Panc1 (cell line): ENCODE measurements at regions not wholly inside any gene's neighbourhood (a gene's known extent, or its start where the extent isn't known, plus 50 kb on each side); places are given as distances from the start of the nearest gene placed in this dataset.
"Not testable (repeated sequence)": the region's sequence is repeated elsewhere in the genome, so short reads cannot be mapped to it uniquely, and the experiment has no call there.

Experiments used
- ATAC-seq: fragments of 200-7000 bp; cut with Tn5 transposase; 2 replicates; pipeline ENCODE4 v1.9.1; 2020; ENCODE audit warnings: mild to moderate bottlenecking, moderate library complexity
- BruUV-seq: library from RNA; stranded (reverse); fragments of 400-500 nt; replicated peaks from 2 replicates; lab custom pipeline; 2021; lab: Mats Ljungman, UMichigan
- CTCF ChIA-PET: fragments of 300-600 bp; sonication (Branson Sonifier 250); formaldehyde crosslinking; loops from one replicate; lab custom pipeline; 2022; ENCODE audit warnings: antibody characterized with exemption; lab: Charles Lee
- POLR2A ChIA-PET: fragments of 300-600 bp; sonication (Branson Sonifier 250); formaldehyde crosslinking; loops from one replicate; lab custom pipeline; 2022; ENCODE audit warnings: antibody characterized with exemption; lab: Charles Lee
- DNase-seq: peaks from one replicate; pipeline ENCODE4 v3.0.0-alpha.2; 2010; ENCODE audit warnings: low read depth, low spot score
- H3K27ac ChIP-seq: 2 replicates; pipeline ENCODE4 v1.5.1; 2011; ENCODE audit warnings: mild to moderate bottlenecking, low read length, inconsistent platforms
- H3K27me3 ChIP-seq: fragments of 200-500 bp; sonication (Bioruptor generic); 2 replicates; pipeline ENCODE4 v1.6.0; 2014; ENCODE audit warnings: low read length, inconsistent platforms; ENCODE audit not compliant: control insufficient read depth, insufficient read depth
- H3K36me3 ChIP-seq: fragments of 200-500 bp; sonication (Bioruptor generic); 2 replicates; pipeline ENCODE4 v1.5.1; 2014; ENCODE audit warnings: inconsistent platforms, mild to moderate bottlenecking, low read length, moderate library complexity; ENCODE audit not compliant: control insufficient read depth, insufficient read depth
- H3K4me1 ChIP-seq: 2 replicates; pipeline ENCODE4 v1.5.1; 2011; ENCODE audit warnings: inconsistent platforms, mild to moderate bottlenecking, low read length, moderate library complexity; ENCODE audit not compliant: control insufficient read depth, insufficient read depth
- H3K4me3 ChIP-seq, 2 experiments: 2 replicates each; pipeline ENCODE4 v1.5.1; 2011 to 2012; ENCODE audit warnings: low read depth in 2 of 2, low read length in 2 of 2, mild to moderate bottlenecking in 2 of 2, inconsistent platforms in 1 of 2, moderate library complexity in 1 of 2
- H3K9me3 ChIP-seq: fragments of 200-500 bp; sonication (Bioruptor generic); 2 replicates; pipeline ENCODE4 v1.5.1; 2014; ENCODE audit warnings: low read depth, mild to moderate bottlenecking, inconsistent platforms, low read length, moderate library complexity; ENCODE audit not compliant: control insufficient read depth, insufficient read depth
- POLR2AphosphoS5 ChIP-seq: IDR thresholded peaks from 2 replicates; pipeline ENCODE4 v1.6.1; 2012; ENCODE audit warnings: mild to moderate bottlenecking, low read depth, low read length, moderate library complexity
- SIN3A ChIP-seq: IDR thresholded peaks from 2 replicates; pipeline ENCODE4 v1.6.1; 2012; ENCODE audit warnings: low read depth, mild to moderate bottlenecking, low read length, moderate library complexity, borderline replicate concordance; ENCODE audit not compliant: insufficient read depth
- TCF7L2 ChIP-seq: IDR thresholded peaks from 2 replicates; pipeline ENCODE4 v1.6.1; 2011; ENCODE audit warnings: mild to moderate bottlenecking, low read depth, low read length, inconsistent platforms
- in situ Hi-C: cut with HindIII; loops from 2 replicates; pipeline ENCODE4 v1.10.0; 2016; ENCODE audit warnings: low sequenced_read_pairs, low pct_unique_long_range_greater_than_20kb
- intact Hi-C: fragments of 100-400 bp; cut with micrococcal nuclease; formaldehyde crosslinking; loops from one replicate; pipeline ENCODE4 v1.10.0; 2022; ENCODE audit not compliant: unreplicated experiment
- TF ChIP-seq, protein P1 (sequence below), 2 experiments: IDR thresholded peaks; 2 replicates each; pipeline ENCODE4 v1.6.1; 2011 to 2012; ENCODE audit warnings: low read depth in 2 of 2, control low read depth in 1 of 2, low read length in 1 of 2, mild to moderate bottlenecking in 1 of 2, moderate library complexity in 1 of 2; ENCODE audit not compliant: insufficient read depth in 1 of 2
- TF ChIP-seq, protein P2 (sequence below): fragments of 450-650 bp; IDR thresholded peaks from 2 replicates; pipeline ENCODE4 v1.5.1; 2017; ENCODE audit warnings: mild to moderate bottlenecking

- CTCF ChIA-PET: interaction anchor here (0.6 kb wide), 1 partner anchor 16 kb away, joined by 5 read pairs; no protein-coding TSS in a partner anchor
- Histone ChIP-seq H3K27me3 (0 out of 2 replicates have a peak, but pooled peaks cover 2% of the 10 kb centered on the region), H3K36me3 (no peaks in the 10 kb centered on the region), H3K4me1 (no peaks in the 10 kb centered on the region; the same call in 1 of the 2 replicates), H3K27ac (no peak overlapping the region), H3K4me3 (no peak overlapping the region), H3K9me3 (no peaks in the 10 kb centered on the region)
- ATAC-seq (no peak), DNase-seq (no peak)
- in situ Hi-C loops (no loop called here), intact Hi-C loops (no loop called here)
- no TSS peak for BruUV-seq
- TF ChIP-seq, protein P1, sequence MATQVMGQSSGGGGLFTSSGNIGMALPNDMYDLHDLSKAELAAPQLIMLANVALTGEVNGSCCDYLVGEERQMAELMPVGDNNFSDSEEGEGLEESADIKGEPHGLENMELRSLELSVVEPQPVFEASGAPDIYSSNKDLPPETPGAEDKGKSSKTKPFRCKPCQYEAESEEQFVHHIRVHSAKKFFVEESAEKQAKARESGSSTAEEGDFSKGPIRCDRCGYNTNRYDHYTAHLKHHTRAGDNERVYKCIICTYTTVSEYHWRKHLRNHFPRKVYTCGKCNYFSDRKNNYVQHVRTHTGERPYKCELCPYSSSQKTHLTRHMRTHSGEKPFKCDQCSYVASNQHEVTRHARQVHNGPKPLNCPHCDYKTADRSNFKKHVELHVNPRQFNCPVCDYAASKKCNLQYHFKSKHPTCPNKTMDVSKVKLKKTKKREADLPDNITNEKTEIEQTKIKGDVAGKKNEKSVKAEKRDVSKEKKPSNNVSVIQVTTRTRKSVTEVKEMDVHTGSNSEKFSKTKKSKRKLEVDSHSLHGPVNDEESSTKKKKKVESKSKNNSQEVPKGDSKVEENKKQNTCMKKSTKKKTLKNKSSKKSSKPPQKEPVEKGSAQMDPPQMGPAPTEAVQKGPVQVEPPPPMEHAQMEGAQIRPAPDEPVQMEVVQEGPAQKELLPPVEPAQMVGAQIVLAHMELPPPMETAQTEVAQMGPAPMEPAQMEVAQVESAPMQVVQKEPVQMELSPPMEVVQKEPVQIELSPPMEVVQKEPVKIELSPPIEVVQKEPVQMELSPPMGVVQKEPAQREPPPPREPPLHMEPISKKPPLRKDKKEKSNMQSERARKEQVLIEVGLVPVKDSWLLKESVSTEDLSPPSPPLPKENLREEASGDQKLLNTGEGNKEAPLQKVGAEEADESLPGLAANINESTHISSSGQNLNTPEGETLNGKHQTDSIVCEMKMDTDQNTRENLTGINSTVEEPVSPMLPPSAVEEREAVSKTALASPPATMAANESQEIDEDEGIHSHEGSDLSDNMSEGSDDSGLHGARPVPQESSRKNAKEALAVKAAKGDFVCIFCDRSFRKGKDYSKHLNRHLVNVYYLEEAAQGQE (IDR thresholded peaks at IDR 0.05; ENCODE audit: insufficient read depth in 1 of 2, low read depth in 2 of 2, low read length in 1 of 2): no peak
- TF ChIP-seq SIN3A: no peak
- TF ChIP-seq POLR2AphosphoS5: no peak
- no peak for TF ChIP-seq TCF7L2
- TF ChIP-seq, protein P2, sequence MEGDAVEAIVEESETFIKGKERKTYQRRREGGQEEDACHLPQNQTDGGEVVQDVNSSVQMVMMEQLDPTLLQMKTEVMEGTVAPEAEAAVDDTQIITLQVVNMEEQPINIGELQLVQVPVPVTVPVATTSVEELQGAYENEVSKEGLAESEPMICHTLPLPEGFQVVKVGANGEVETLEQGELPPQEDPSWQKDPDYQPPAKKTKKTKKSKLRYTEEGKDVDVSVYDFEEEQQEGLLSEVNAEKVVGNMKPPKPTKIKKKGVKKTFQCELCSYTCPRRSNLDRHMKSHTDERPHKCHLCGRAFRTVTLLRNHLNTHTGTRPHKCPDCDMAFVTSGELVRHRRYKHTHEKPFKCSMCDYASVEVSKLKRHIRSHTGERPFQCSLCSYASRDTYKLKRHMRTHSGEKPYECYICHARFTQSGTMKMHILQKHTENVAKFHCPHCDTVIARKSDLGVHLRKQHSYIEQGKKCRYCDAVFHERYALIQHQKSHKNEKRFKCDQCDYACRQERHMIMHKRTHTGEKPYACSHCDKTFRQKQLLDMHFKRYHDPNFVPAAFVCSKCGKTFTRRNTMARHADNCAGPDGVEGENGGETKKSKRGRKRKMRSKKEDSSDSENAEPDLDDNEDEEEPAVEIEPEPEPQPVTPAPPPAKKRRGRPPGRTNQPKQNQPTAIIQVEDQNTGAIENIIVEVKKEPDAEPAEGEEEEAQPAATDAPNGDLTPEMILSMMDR: no peak
- POLR2A ChIA-PET: no interaction called here
Measured at GRCh38 chr6:93176070-93176469, 243.3 kb downstream of the EPHA7 start.

- in situ Hi-C loops, H3K4me3 ChIP-seq, H3K27me3 ChIP-seq, DNase-seq, intact Hi-C loops, POLR2A ChIA-PET, ATAC-seq, H3K4me1 ChIP-seq, H3K36me3 ChIP-seq, CTCF ChIA-PET, BruUV-seq, H3K27ac ChIP-seq, H3K9me3 ChIP-seq: not testable (repeated sequence)
Measured at GRCh38 chr6:93173573-93173972, 245.8 kb downstream of the EPHA7 start.

DNA sequence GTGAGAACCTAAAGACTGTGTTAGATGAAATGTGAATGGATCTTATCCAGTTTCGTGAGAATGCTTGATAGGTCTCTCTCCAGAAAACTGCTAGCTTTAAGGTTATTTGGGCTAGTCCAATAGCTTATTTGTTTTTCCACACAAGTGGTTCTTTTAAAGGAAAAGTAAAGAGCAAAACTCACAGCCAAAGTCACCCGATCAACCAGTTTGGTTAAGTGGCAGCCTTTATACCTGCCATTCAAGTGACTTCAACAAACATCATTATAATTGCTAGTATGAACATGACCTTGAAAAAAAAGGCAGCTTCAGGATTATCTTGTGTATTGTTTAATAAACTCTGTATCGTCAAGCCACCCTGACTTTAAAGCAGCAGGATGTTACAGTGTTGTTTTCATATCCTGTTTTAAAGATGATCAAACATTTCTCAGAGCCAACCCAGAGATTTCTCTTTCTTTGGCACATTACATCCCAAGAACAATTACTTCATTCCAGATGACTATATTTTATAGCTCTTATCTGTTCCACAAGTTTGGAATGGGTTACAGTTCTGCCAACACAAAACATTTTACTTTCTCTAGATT is 253.4 kb downstream of the EPHA7 start:
- TF ChIP-seq, protein P1 (IDR thresholded peaks at IDR 0.05; ENCODE audit: insufficient read depth in 1 of 2, low read depth in 2 of 2, low read length in 1 of 2): no peak
- TF ChIP-seq TCF7L2: no peak
- no peak for TF ChIP-seq POLR2AphosphoS5
- TF ChIP-seq, protein P2: no peak
- TF ChIP-seq SIN3A: no peak
- H3K36me3 ChIP-seq: no peaks in the 10 kb centered on the region
- intact Hi-C loops: no loop called here
- in situ Hi-C loops: no loop called here
- H3K27ac ChIP-seq: no peak overlapping the region
- H3K4me3 ChIP-seq: no peak overlapping the region
- DNase-seq (no peak), ATAC-seq (no peak)
- H3K4me1 ChIP-seq: no peaks in the 10 kb centered on the region; the same call in 1 of the 2 replicates
- H3K9me3 ChIP-seq: no peaks in the 10 kb centered on the region
- ChIA-PET CTCF (no interaction called here), POLR2A (interaction anchor here (0.6 kb wide), 1 partner anchor 35 kb away, joined by 3 read pairs; no protein-coding TSS in a partner anchor)
- BruUV-seq: no TSS peak
- no peaks in the 10 kb centered on the region for H3K27me3 ChIP-seq
